HL-60 (cell line): ENCODE measurements at regions not wholly inside any gene's neighbourhood (a gene's known extent, or its start where the extent isn't known, plus 50 kb on each side); places are given as distances from the start of the nearest gene placed in this dataset.

ENCODE experiments used
- GABPA ChIP-seq: IDR thresholded peaks from 2 replicates; pipeline ENCODE4 v1.6.1; 2012; ENCODE audit warnings: low read depth
- POLR2AphosphoS5 ChIP-seq: IDR thresholded peaks from 2 replicates; pipeline ENCODE4 v1.6.1; 2012; ENCODE audit warnings: low read depth
- SPI1 ChIP-seq: IDR thresholded peaks from 2 replicates; pipeline ENCODE4 v1.6.1; 2012; ENCODE audit warnings: low read depth, mild to moderate bottlenecking, borderline replicate concordance
- TF ChIP-seq, protein P1 (sequence below): IDR thresholded peaks from one replicate; pipeline ENCODE4 v1.5.1; 2011; ENCODE audit warnings: low read length, control low read depth, inconsistent platforms; ENCODE audit not compliant: insufficient read depth
- TF ChIP-seq, protein P2 (sequence below): IDR thresholded peaks from 2 replicates; pipeline ENCODE4 v1.6.1; 2012; ENCODE audit warnings: low read depth; ENCODE audit not compliant: insufficient replicate concordance

DNA sequence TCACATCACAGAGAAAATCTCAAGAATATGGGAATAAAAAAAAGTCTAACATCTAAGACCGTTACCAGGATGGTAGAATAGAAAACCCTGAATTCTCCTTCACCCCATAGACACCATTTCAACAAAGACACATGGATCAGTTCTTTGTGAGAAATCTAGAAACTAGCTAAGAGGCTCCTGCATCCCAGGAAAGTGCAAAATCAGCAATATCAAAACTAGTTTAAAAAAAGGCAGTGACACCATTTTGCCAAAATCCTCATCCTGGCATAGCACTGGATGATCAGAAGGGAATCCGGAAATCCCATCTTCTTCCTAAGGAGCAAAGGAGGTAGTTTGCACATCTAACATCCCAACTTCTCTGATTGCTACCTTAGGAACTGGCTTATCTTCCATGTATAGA is 88.9 kb upstream of the MAGEE2 start:
- TF ChIP-seq, protein P1, sequence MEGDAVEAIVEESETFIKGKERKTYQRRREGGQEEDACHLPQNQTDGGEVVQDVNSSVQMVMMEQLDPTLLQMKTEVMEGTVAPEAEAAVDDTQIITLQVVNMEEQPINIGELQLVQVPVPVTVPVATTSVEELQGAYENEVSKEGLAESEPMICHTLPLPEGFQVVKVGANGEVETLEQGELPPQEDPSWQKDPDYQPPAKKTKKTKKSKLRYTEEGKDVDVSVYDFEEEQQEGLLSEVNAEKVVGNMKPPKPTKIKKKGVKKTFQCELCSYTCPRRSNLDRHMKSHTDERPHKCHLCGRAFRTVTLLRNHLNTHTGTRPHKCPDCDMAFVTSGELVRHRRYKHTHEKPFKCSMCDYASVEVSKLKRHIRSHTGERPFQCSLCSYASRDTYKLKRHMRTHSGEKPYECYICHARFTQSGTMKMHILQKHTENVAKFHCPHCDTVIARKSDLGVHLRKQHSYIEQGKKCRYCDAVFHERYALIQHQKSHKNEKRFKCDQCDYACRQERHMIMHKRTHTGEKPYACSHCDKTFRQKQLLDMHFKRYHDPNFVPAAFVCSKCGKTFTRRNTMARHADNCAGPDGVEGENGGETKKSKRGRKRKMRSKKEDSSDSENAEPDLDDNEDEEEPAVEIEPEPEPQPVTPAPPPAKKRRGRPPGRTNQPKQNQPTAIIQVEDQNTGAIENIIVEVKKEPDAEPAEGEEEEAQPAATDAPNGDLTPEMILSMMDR: no peak
- TF ChIP-seq POLR2AphosphoS5 (no peak), GABPA (no peak), SPI1 (no peak)
- TF ChIP-seq, protein P2, sequence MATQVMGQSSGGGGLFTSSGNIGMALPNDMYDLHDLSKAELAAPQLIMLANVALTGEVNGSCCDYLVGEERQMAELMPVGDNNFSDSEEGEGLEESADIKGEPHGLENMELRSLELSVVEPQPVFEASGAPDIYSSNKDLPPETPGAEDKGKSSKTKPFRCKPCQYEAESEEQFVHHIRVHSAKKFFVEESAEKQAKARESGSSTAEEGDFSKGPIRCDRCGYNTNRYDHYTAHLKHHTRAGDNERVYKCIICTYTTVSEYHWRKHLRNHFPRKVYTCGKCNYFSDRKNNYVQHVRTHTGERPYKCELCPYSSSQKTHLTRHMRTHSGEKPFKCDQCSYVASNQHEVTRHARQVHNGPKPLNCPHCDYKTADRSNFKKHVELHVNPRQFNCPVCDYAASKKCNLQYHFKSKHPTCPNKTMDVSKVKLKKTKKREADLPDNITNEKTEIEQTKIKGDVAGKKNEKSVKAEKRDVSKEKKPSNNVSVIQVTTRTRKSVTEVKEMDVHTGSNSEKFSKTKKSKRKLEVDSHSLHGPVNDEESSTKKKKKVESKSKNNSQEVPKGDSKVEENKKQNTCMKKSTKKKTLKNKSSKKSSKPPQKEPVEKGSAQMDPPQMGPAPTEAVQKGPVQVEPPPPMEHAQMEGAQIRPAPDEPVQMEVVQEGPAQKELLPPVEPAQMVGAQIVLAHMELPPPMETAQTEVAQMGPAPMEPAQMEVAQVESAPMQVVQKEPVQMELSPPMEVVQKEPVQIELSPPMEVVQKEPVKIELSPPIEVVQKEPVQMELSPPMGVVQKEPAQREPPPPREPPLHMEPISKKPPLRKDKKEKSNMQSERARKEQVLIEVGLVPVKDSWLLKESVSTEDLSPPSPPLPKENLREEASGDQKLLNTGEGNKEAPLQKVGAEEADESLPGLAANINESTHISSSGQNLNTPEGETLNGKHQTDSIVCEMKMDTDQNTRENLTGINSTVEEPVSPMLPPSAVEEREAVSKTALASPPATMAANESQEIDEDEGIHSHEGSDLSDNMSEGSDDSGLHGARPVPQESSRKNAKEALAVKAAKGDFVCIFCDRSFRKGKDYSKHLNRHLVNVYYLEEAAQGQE: no peak
